HG02678 (cell line): ENCODE measurements at regions not wholly inside any gene's neighbourhood (a gene's known extent, or its start where the extent isn't known, plus 50 kb on each side); places are given as distances from the start of the nearest gene placed in this dataset.

Experiments
- ATAC-seq: cut with Tn5 transposase; IDR thresholded peaks from one replicate; pipeline ENCODE4 v1.9.1; 2021; ENCODE audit warnings: mild to moderate bottlenecking, moderate library complexity; ENCODE audit not compliant: unreplicated experiment

- ATAC-seq: no peak
Observed at GRCh38 chrX:5829469-5829868, 399.2 kb downstream of the NLGN4X start.

DNA sequence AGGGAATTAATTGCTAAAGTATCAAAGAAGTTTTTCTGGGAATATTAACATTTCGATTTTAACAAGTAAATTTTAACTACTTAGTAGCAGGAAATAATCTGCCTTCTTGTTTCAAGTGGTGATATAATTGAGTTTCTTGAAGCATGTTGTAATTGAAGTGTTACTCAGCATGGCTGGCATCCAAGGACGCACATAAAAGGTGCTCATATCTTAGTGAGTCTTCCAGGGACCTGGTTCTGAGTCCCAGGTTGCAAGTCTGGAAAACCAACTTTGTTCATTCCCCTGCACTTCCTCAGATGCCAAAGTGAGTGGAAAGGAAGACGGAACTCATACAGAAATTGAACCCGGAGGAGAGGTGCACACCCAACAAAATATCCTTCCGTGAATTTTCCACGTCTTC, 399.6 kb downstream of the NLGN4X start:
- ATAC-seq: no peak

- ATAC-seq: no peak
Observed at GRCh38 chrX:5823903-5824302, 404.8 kb downstream of the NLGN4X start.

DNA sequence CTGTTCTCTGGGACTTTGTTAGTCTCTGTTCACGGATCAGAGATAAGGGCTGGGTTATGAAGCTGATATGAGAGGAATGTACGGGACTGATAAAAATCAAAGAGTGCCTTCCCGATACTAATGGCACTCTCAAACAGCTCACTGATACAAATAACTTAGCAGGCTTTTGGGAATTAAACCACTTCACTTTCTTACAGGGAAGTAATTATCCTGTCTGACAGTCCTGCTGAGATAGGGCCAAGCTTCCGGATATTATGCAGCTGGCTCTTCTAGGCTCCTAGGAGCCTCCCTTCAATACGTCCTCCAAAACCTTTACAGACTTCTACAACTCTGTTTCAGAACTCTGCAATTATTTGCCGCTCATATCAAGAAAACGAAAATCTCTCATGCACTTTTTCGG, 418.0 kb downstream of the NLGN4X start:
- no peak for ATAC-seq

DNA sequence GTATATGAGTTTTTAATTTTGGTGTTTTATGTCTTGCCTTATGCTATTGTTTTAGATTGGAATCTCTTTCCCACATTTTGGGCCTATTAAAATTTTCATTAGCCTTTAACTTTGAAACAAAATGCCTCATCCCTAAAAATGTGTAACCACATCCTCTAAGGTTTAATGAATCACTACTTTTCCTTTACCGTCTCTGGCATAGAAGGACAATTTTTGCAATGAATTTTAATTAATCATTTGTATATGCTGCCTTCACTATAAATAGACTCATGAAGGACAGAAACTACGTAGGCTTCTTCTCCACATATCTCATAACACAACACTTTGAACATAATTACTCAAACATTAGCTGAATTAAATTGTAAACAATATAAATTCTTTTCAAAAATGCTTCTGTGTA, 421.5 kb downstream of the NLGN4X start:
- no peak for ATAC-seq

DNA sequence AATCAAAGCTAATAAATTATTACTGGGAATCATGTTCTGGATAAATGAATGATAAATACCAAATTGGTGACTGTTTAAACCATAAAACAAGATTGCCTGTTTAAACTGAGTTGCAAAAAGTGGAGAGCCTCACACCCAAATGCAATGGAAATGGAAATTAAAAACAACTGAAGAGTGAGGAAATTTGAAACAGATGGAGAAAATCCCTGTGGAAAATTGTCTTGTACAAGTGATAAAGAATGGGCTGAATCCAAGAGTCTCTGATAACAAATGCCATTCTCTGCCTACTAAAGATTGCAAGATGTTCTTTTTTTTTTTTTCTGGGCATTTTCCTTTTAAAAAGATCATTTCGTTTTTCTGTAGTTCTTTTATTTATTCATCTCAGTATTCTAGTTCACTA, 426.3 kb downstream of the NLGN4X start:
- no peak for ATAC-seq

DNA sequence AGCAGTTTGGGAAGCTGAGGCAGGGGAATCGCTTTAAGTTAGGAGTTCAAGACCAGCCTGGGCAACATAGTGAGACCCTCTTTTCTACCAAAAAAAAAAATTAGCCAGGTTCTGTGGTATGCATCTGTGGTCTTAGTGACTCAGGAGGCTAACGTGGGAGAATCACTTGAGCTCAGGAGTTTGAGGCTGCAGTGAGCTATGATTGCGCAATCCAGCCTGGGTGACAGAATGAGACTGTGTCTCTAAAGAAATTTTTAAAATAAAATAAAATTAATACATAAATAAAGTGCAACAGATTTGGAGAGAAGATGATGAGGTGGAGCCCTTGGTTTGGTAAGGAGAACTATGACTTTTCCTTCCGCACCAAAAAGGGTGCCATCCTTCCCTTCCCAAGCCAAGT, 436.9 kb downstream of the NLGN4X start:
- no peak for ATAC-seq

- no peak for ATAC-seq
Observed at GRCh38 chrX:5788910-5789309, 439.8 kb downstream of the NLGN4X start.

- ATAC-seq: no peak
Observed at GRCh38 chrX:5780821-5781220, 447.8 kb downstream of the NLGN4X start.

DNA sequence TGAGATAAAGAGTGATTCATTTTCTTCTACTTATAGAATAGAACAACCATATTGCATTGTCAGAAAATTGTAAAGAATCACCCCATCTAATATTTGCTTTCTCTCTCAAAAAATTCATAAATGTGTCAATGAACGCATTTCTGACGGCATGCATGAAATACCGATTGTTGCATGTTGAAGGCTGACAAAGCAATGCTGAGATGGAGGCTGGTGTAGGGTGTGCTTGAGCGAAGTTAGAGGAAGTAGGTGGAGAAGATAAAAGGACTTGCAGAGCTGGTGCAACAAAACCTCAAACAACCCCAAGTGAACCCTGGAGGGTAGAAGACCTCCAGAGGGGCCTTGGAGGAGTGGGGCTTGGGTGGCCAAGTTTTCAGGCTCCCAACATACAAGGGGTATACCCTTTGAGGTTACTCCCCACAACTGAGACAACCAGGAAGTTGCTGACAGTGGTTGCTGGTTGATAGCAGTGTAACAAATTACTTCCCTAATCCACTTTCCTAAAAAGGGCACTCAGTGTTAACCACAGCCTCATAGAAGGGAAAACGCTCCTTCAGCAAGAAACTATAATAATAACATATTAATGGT, 452.7 kb downstream of the NLGN4X start:
- no peak for ATAC-seq

DNA sequence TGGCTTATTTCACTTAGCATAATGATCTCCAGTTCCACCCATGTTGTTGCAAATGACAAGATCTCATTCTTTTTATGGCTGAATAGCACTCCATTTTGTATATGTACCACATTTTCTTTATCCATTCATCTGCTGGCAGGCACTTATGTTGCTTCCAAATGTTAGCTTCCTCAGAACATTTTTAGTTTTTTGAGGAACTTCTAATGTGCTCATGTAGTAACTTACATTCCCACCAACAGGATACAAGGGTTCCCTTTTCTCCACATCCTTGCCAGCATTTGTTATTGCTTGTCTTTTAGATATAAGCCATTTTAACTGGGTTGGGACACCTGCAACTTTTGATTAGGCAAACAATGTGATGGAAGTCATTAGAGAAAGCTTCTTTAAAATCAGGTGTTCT, 454.2 kb downstream of the NLGN4X start:
- no peak for ATAC-seq

GRCh38 chrX:5771441-5771840, 457.2 kb downstream of the NLGN4X start:
- no peak for ATAC-seq

GRCh38 chrX:5756616-5757015, 472.1 kb downstream of the NLGN4X start:
- no peak for ATAC-seq

GRCh38 chrX:5753291-5753690, 475.4 kb downstream of the NLGN4X start:
- no peak for ATAC-seq

GRCh38 chrX:5752831-5753230, 475.8 kb downstream of the NLGN4X start:
- ATAC-seq: no peak

GRCh38 chrX:5748586-5749150, 480.0 kb downstream of the NLGN4X start:
- ATAC-seq: no peak

DNA sequence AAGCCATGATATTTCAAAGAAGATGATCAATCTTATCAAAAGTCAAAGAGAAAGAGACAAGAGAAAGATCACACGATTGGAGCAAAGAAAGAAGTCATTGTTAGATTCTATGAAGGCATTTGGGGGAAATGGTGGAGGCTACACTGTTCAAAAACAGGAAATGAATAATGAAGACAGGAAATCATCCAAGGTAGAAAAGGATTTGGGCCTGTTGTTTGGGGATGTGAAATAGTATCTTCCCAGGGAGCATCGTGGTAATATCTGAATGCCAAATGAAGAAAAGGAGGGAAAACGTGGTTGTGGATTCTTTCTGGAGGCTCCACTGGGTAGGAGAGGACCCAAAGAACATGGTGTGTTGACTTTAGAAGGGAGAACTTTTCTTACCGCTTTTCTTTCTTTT, 482.4 kb downstream of the NLGN4X start:
- ATAC-seq: no peak

- no peak for ATAC-seq
Observed at GRCh38 chrX:5733501-5733900, 495.2 kb downstream of the NLGN4X start.

- ATAC-seq: no peak
Observed at GRCh38 chrX:5730556-5730955, 498.1 kb downstream of the NLGN4X start.

DNA sequence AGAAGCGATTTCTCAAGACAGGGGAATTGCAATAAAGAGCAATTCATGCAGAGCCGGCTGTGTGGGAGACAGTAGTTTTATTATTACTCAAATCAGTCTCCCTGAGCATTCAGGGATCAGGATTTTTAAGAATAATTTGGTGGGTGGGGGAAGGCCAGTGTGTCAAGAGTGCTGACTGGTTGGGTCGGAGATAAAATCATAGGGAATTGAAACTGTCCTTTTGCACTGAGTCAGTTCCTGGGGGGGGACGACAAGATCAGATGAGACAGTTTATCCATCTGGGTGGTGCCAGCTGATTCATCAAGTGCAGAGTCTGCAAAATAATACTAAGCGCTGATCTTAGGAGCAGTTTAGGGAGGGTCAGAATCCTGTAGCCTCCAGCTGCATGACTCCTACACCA, 502.4 kb downstream of the NLGN4X start:
- no peak for ATAC-seq

DNA sequence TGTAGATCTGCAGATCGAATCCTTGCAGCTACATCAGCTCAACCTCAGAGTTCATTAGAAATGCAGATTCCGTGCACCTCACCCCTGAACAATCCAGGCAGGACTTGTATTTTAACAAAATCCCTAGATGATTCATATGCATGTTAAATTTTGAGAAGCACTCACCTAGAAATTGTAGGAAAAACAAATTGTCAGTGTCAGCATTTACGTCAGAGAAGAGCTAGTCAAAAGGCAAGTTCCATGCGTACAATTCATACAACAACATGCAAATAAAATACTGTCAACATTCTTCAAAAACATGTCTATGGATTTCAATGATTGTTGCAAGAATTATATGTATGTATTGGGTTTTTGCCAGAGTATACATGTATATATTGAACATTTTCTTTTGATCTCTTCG, 504.5 kb downstream of the NLGN4X start:
- no peak for ATAC-seq

- no peak for ATAC-seq
Observed at GRCh38 chrX:5718651-5719050, 510.0 kb downstream of the NLGN4X start.

GRCh38 chrX:5716666-5717065, 512.0 kb downstream of the NLGN4X start:
- no peak for ATAC-seq
